ENCODE measurements at regions not wholly inside any gene's neighbourhood (a gene's known extent, or its start where the extent isn't known, plus 50 kb on each side); places are given as distances from the start of the nearest gene placed in this dataset.
"Not testable (repeated sequence)": the region's sequence is repeated elsewhere in the genome, so short reads cannot be mapped to it uniquely, and the experiment has no call there.

DNA sequence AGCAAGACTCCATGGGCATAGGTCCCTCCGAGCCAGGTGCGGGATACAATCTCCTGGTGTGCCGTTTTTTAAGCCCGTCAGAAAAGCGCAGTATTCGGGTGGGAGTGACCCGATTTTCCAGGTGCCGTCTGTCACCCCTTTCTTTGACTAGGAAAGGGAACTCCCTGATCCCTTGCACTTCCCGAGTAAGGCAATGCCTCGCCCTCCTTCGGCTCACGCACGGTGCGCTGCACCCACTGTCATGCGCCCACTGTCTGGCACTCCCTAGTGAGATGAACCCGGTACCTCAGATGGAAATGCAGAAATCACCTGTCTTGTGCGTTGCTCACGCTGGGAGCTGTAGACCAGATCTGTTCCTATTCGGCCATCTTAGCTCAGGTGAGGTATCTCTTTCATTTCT lies 344.1 kb upstream of the ZNF32 start:
- not testable (repeated sequence) for DNase-seq

DNA sequence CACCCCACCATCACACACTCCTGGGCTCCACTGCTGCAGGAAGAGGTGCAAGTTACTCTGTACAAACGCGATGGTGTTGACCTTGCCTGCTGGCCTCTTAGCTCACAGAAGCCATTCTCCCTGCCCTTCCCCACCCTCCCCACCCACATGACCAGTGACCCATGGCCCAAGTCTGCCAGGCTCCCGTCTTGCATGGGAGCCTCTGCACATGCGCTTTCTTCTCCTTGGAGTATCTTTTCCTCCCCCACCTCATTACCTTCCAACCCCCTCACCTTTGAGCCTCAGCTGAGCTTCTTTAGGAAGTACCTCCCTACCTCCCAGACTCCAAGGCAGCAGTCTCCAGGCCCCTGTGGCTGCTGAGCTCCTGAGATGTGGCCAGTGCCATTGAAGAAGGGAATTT lies 337.7 kb upstream of the ZNF32 start:
- no peak for DNase-seq

DNA sequence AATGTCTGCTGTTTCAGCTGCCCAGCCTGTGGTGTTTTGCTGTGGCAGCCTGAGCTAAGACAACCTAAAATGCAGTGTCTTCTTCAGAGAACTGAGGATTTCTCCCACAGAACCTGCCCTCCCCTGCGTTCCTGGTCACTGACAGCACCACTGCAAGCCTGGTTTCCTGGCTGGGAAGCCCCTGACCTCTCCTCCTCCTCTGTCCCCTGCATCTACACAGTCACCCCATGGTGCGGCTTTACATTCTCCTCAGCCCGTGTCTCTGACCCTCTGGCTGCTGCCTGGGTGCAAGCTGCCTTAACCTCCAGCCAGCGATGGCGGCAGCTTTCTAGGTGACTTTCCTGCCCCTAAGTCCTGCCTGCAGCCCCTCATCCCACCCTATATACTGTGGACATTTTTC lies 337.3 kb upstream of the ZNF32 start:
- no peak for DNase-seq

DNA sequence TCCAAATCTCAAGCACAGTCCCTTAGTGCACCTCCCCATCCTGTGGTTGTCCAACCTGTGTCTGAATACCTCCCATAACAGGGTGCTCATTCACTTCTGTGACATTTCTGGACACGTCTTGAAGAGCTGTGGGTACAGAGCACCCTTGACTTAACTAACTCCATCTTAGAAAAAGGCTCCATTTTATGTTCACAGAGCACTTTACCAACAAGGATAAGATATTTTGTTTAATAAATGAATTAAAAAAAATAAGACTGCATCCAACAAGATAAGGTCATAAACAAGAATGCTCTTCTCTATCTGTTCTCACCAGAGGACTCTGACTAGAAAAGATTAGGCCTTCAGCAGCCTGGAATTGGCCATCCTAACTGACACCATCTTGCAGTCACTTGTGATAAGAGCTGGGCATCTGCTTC lies 335.2 kb upstream of the ZNF32 start:
- DNase-seq: no peak

DNA sequence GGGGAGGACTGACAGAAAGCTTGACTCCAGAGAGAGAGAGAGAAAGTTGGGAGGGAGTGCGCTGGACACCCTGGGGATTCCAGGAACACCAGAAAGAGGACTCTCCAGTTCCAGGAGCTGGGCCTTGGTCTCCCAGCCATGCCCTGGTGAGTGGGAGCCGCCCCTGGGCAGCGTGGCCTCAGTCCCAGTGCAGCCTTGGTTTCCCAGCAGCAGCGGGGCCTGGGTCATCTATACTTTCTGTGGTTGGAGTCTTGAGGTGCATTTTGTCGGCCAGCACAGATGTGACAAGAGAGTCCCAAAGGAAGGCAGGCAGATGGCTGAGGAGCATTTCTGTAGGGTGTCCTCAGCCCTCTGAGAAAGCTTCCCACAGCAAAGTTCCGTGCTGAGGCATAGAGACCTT lies 334.7 kb upstream of the ZNF32 start:
- DNase-seq: no peak

DNA sequence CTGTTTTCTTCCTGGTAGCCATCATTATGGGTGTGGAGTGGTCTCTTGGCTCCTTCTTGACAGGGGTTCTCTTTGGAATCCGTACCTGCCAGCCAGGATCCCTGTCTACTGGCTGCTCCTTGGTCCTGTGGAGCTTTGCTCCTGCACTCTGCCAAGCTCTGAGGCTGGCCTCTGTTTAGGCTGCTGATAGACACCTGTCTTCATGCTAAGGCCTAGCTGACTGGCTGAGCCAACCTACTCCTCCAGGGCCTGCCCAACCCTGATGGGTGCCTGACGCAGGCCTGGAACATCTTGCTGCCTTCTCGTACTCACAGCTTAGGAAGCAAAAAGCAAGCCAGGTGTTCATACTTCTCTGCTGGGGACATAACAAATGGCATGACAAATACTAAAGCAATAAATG lies 333.6 kb upstream of the ZNF32 start:
- no peak for DNase-seq

DNA sequence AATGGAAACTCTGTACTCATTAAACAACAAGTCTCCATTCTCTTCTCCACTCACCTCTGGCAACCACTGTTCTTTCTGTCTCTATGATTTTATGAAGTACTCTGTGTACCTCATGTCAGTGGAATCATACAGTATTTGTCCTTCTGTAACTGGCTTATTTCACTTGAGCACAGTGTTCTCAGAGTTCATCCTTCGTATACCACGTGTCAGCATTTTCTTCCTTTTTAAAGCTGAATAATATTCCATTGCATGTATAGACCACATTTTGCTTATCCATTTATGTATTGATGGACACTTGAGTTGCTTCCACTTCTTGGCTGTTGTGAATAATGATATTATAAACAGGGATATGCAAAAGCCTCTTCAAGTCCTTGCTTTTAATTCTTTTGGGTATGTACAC lies 333.0 kb upstream of the ZNF32 start:
- DNase-seq: no peak

DNA sequence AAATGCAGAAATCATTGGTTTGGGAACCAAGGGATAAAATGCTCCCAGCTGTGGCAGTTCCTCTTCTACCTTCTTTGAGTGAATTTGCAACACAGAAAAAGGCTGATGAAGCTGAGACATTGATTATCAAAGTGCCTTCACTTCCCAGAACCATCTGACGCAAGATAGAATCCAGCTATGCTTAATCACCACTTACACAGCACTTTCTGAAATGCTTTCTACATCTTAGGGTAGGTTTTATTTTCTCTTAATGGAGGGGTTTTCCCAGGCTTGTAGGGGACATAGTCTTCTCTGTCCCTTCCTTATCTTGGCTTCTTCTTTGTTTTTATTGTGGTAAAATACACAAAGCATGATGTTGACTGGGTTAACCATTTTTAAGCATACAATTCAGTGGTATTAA lies 332.6 kb upstream of the ZNF32 start:
- no peak for DNase-seq

DNA sequence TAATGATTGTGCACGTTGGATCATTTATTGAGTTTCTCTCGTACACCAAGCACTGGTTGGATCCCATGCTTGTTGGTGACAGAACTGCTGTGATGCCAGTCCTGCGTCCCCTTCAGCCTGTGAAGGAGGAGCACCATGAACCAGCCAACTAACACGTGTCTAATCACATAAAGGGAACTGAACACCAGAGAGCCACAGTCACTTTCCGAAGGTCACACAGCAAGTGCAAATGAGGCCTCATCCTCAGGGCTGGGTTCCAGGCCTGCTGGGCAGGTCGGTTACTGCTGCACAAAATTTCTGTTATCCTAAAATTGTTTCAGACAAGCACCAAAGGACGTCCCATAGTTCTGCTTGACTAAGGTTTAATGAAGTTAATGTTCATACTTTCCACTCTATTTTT lies 332.0 kb upstream of the ZNF32 start:
- DNase-seq: no peak

DNA sequence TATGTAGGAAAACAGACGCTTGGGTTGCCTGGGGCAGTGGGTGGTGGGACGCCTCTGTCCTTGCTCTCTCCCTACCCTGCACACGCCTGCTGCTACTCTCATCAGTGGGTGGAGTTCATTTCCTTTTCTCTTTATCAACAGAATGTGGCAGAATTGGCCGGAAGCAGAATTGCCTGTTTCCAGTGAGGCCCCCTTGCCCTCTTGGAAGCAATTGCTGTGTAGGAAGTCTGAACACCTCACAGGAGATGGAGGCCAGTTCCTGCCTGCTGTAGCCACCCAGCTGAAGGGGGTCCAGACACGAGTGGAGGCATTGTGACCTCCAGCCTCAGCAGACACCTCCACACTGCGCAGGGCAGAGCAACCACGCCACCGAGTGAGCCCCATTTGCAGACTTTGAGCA lies 331.6 kb upstream of the ZNF32 start:
- DNase-seq: no peak

DNA sequence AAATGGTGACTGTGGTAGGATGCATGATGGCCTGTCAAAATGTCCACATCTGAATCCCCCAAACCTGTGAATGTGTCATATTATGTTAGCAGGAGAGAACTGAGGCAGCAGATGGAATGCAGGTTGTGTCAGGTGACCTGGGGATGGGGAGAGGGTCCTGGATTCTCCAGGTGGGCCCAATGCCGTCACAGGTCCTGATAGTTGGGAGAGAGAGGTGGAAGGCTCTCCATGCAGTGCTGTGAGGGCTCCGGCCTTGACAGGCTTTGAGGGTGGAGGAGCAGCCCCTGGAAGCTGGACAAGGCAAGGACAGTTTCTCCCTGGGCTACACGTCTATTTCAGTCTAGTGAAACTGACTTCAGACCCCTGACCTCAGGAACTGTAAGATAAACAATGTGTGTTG lies 330.9 kb upstream of the ZNF32 start:
- DNase-seq: no peak

DNA sequence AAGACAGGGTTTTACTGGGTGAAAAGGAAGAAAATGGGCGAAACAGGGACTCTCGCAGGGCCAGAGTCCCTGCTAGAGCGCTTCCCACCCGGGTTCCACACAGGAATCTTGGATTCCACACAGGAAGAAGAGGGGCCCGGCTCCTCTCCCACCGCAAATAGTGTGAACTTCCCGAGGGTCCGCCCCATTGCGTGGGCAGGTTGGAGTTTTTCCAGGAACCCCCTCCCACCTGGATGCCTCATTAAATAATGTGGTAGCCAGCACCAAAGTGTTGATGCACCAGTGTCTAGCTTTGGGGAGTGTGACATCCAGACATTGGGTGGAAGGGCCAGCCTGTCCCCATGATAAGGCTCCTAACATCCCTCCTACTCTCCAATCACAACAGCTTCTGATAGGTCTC lies 330.3 kb upstream of the ZNF32 start:
- no peak for DNase-seq

DNA sequence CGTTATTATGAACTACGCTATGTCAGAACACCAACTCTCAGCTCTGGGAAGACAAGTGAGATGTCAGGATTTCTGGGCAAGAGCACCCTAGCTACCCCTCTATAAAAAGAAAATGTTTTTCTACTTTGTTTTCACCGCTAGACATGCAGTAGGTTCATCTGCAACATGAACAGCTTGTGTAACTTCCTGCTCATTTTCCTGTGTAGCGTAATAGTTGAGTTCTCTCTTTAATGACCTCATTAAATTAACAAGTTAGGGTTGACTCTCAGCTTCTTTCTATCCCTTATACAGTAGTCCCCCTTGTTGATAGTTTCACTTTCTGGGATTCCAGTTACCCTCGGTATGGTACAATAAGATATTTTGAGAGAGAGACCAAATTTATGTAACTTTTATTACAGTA lies 329.4 kb upstream of the ZNF32 start:
- no peak for DNase-seq

DNA sequence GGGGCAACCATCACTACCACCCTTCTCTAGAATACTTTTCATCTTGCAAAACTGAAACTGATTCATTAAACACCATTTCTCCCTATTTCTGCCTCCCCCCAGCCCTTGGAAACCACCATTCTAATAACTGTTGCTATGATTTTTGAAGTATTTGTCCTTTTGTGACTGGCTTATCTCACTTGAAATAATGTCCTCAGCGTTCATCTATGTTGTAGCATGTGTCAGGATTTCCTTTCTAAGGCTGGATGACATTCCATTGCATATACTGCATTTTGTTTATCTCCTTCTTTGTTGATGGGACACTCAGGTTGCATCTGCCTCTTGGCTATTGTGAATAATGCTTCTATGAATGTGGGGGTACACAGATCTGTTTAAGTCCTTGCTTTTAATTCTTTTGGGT lies 327.6 kb upstream of the ZNF32 start:
- DNase-seq: no peak

DNA sequence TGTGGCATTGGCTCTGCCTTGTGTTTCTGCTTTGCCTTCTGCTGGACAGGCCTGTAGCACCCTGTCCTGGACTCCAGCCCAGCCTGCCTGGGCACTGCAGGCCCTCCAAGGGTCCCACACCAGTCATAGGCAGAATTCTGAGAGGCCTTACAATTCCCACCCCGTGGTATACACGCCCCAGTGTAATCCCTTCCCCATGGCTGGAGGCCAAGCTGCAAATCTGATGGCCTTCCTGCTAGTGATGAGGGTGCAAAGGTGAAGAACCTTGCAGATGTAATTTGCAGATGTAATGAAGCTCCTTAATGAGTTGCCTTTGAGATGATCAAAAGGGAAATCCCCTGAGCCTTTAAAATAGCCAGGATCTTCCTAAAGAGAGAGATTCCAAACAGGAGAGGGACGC lies 325.1 kb upstream of the ZNF32 start:
- no peak for DNase-seq

DNA sequence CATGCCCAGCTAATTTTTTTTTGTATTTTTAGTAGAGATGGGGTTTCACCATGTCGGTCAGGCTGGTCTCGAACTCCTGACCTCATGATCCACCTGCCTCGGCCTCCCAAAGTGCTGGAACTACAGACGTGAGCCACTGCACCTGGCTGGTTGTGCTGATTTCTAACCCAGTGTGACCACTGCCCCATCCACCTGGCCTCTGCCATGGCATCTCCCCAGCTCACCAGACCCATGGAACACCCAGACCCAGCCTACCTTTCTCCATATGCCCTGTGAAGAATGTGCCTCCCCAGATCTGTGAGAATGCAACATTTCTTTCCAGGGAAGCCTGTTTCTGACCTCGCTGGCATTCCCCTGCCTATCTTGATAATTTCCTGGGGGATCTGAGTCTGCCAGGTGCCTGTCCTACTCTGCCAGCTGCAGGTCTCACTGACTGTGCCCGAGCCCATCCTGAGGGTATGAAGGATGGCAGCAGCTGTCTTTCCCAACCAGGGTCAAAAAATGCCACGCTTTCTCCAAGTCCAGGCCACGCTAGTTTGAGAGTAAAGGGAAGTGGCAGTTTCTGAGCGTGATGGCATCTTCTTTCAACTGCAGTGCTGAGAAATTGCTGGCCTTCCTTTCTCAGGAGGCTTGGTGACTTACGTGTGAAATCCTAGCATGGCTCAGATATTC lies 324.4 kb upstream of the ZNF32 start:
- no peak for DNase-seq

DNA sequence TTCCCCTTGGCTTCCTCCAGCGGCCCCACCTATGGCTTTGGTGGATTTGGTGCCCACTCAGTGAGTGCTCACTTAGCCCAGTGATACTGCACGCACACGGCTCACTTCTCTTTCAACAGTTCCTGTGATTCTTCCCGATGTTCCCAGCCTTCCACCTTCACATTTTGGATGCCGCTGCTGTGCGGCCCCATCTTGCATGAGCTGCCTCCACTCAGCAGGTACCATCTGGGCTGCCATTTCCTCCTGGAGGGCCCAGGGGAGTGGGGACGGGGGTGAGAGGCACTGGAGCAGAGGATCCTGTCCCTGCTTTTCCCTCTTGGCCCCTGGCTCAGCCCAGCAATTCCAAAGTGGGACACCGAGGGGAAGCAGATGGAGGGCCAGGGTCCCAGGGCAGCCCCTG lies 323.3 kb upstream of the ZNF32 start:
- DNase-seq: no peak

DNA sequence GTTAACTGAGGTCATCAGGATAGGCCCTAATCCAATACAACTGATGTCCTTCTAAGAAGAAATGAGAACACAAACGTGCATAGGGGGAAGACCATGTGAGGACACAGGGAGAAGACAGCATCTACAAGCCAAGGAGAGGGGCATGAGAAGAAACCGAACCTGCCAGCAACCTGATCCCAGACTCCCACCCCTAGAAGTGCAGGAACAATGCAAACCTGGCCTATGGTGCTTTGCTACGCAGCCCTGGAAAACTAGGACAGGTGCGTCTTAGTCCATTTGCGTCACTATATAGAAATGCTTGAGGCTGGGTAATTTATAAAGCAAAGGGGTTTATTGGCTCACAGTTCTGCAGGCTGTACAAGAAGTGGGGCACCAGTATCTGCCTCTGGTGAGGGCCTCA lies 322.6 kb upstream of the ZNF32 start:
- DNase-seq: no peak

DNA sequence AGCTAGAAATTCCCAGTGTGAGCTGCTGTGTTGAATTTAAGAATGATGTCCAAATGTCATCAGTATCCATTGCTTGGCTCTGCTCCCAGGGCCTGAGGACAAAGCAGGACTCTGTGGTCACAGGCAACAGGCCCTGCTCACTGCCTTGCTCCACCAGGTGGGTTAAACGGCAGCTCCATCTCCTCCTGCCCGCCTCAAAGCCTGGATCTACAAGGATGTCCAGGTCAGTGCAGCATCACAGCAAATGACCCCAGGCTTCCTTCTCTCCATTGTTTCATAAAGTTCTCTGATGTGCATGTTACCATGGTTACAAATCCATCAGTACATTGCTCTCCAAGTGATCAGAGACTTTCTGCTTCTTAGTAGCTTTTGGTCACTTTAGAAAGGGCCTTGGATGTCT lies 322.0 kb upstream of the ZNF32 start:
- DNase-seq: no peak

DNA sequence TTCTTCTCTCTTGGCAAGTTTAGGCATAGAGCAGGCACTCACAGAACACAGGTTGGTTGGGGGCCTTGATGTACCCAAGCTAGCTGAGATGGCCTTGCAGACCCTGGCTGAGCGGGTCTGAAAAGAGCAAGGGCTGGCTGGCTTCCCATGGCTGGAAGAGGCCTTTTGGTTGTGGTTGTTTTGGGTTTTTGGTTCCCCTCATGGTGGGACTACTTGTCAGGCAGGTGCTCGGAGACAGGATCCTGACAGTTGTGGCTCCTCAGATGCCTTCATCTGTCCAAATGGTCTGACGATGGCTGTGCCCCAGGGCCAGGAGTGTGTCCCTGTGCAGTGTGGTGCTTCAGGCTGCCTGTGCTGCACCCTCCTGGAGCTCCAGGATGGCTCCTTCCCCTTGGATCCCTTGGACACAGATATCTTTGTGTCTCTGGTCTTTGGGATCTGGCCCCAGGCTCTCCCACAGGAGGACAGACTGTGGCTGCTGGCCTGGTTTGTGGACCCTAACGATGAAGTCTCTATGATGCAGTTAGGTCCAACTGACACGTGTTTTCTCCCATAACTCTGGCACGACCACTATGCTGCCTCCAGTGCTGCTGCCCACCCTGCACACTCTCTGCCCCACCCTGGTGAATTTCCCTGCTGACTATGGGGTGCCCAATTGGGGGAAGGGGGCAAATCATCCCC lies 321.5 kb upstream of the ZNF32 start:
- no peak for DNase-seq

DNA sequence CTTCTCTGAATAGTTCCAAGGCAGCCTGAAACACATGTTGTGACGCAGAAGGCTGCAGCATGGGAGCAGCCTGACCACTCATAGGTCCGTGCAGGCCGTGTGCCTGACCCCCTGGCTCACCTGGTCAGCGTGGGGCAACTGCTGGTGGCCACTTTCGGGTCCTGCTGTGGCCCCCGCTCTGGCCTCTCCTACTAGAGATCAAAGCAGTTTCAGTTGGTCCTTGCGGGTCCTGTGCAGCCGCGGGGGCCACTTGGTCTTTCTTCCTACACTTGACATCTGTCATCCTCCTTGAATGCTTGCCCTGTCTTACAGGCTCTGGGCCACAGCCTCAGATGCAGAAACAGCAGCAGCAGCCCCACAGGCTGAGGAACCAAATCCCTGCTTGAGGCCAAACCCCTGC lies 320.8 kb upstream of the ZNF32 start:
- DNase-seq: no peak

DNA sequence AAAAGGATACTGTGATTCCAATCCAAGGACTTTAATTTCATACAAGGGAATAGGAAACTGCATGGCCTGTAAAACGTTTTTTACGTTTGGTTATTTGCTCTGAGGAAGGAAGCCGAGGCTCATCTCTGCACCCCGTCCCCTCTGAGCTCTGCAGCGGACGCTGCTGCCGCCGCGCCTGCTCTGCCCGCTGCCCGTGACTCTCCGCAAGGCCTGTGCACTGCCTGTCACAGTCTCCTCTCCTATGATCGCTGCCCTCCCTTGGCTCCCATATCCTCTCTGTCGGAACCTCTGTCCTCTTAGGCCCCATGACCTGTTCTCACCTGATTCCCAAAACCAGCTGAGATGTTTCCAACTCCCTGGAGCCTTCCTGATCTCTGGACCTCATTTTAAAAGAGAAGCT lies 320.3 kb upstream of the ZNF32 start:
- no peak for DNase-seq

DNA sequence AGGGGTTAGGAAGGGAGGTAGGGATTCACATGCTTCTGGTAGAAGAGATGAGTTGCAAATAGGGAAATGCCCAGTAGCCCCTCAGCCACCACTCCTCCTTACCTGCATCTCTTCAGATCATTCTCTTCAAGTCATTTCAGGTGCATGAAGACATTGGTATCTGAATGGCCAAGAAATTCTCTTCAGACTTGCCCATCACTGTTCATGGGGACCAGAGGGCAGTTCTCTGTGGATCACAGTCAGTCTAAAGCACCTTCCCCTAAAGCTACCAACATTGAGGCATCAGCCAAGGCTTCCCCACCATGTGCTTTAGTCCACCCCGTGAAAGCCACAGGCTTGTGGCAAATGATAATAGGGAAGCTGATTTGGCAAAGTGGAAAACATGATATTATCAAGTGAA lies 319.4 kb upstream of the ZNF32 start:
- no peak for DNase-seq

DNA sequence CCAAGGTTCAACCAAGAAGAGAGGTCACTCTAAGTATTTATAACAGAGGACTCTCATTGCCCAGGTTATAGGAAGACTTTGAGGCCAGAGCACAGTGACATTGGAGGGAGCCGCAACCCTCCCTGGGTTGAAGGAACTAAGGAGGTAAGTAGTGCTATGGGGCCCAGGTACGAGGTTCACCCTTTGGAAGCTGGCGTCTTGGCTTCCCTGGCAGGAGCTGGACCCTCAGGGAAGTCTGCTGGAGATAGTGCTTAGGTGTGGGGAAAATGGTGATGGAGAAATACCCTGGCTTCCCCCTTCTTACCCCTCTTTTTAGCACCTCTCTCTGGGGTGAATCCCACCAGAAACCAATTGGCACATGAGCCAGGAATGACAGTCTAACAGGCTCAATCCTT lies 317.9 kb upstream of the ZNF32 start:
- no peak for DNase-seq

DNA sequence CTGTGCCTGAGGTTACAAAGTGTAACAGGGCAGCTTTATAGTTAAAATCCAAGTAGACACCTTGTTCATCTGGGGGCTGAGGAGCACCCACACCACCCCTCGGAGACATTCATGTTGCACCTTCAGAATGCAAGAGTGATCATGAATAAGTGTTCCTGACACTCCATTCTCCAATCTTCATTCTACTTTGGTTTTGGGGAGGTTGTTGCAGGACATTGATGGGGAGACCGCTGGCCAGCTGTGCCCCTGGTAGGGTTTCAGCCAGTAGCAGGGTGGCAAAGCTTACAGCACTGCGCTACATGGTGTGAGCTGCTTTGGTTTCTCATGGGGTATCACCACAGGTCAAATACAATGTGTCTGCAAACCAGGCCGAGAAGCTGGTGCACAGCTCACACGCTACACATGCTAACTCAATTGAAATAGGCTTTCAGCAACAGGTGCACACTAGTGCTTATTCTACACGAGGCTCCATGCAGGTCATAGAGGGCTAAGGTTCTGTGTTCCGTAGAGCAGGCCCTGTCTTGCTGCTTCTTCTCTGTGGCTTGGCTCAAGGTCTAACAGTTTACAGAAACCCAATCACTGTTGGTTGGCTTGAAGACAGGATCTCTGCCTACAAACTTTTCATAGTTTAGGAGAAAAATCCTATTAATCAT lies 317.4 kb upstream of the ZNF32 start:
- DNase-seq: no peak

All from activated CD8-positive, alpha-beta memory T cell treated with anti-CD3 and anti-CD28 coated beads, Interleukin-2, amount 50 U/mL, for 4 hours (primary cell).